PFSK-1 (cell line): ENCODE measurements at regions not wholly inside any gene's neighbourhood (a gene's known extent, or its start where the extent isn't known, plus 50 kb on each side); places are given as distances from the start of the nearest gene placed in this dataset.

Source experiments
- FOXP2 ChIP-seq: optimal IDR thresholded peaks from 2 replicates; pipeline ENCODE3; 2011; ENCODE audit warnings: borderline replicate concordance, control low read depth, inconsistent platforms; ENCODE audit not compliant: insufficient read depth; ENCODE audit errors: extremely low read length, extremely low read depth
- POLR2AphosphoS5 ChIP-seq: IDR thresholded peaks from 2 replicates; pipeline ENCODE4 v1.6.1; 2012; ENCODE audit warnings: low read depth, mild to moderate bottlenecking, control low read depth, low read length, moderate library complexity
- REST ChIP-seq, 2 experiments: IDR thresholded peaks; 2 replicates each; pipeline versions ENCODE4 v1.6.1 to v1.8.0; 2011 to 2012; ENCODE audit warnings: low read depth in 2 of 2, low read length in 2 of 2, control low read depth in 1 of 2, inconsistent platforms in 1 of 2, mild to moderate bottlenecking in 1 of 2, moderate library complexity in 1 of 2; ENCODE audit not compliant: insufficient read depth in 1 of 2
- SIN3A ChIP-seq: IDR thresholded peaks from 2 replicates; pipeline ENCODE4 v1.6.1; 2012; ENCODE audit warnings: mild to moderate bottlenecking, low read length, moderate library complexity, borderline replicate concordance; ENCODE audit not compliant: insufficient read depth
- TAF1 ChIP-seq: IDR thresholded peaks from 2 replicates; pipeline ENCODE4 v1.6.1; 2012; ENCODE audit warnings: low read length, control low read depth, borderline replicate concordance; ENCODE audit not compliant: insufficient read depth

- TF ChIP-seq POLR2AphosphoS5 (no peak), REST (IDR thresholded peaks at IDR 0.05; ENCODE audit: insufficient read depth in 1 of 2, low read depth in 2 of 2, low read length in 2 of 2) (no peak), SIN3A (no peak), TAF1 (no peak), FOXP2 (no peak)
Observed at GRCh38 chr2:226514895-226515294, 284.7 kb downstream of the IRS1 start.

- TF ChIP-seq POLR2AphosphoS5, result no peak
- TF ChIP-seq TAF1, result no peak
- no peak for TF ChIP-seq REST (IDR thresholded peaks at IDR 0.05; ENCODE audit: insufficient read depth in 1 of 2, low read depth in 2 of 2, low read length in 2 of 2)
- TF ChIP-seq FOXP2, result no peak
- no peak for TF ChIP-seq SIN3A
Observed at GRCh38 chr2:226511311-226511710, 288.3 kb downstream of the IRS1 start.

GRCh38 chr2:226508683-226509082 is 290.9 kb downstream of the IRS1 start:
- TF ChIP-seq SIN3A (no peak), TAF1 (no peak)

GRCh38 chr2:226508005-226508404 is 291.6 kb downstream of the IRS1 start:
- TF ChIP-seq SIN3A (no peak), FOXP2 (no peak), TAF1 (no peak), REST (IDR thresholded peaks at IDR 0.05; ENCODE audit: insufficient read depth in 1 of 2, low read depth in 2 of 2, low read length in 2 of 2) (no peak), POLR2AphosphoS5 (no peak)

GRCh38 chr2:226497146-226497909 is 302.3 kb downstream of the IRS1 start:
- TF ChIP-seq POLR2AphosphoS5, result no peak
- TF ChIP-seq SIN3A, result no peak
- no peak for TF ChIP-seq REST (IDR thresholded peaks at IDR 0.05; ENCODE audit: insufficient read depth in 1 of 2, low read depth in 2 of 2, low read length in 2 of 2)
- TF ChIP-seq FOXP2, result no peak
- no peak for TF ChIP-seq TAF1
